Esophagus muscularis mucosa (tissue), 4 donors: ENCODE measurements at regions not wholly inside any gene's neighbourhood (a gene's known extent, or its start where the extent isn't known, plus 50 kb on each side); places are given as distances from the start of the nearest gene placed in this dataset.

Experiments used
- EP300 ChIP-seq: sonication (generic); formaldehyde crosslinking; IDR thresholded peaks from one replicate; pipeline ENCODE4 v1.6.1; 2017; ENCODE audit warnings: antibody characterized with exemption
- POLR2A ChIP-seq: fragments of 450-650 bp; IDR thresholded peaks from one replicate; pipeline ENCODE4 v1.6.1; 2017; ENCODE audit warnings: antibody characterized with exemption, moderate library complexity, mild to moderate bottlenecking, low read depth
- POLR2AphosphoS5 ChIP-seq, 2 donors: sonication (generic); formaldehyde crosslinking; IDR thresholded peaks; one replicate each; pipeline ENCODE4 v1.6.1; 2017; ENCODE audit warnings: antibody characterized with exemption in 2 of 2
- TF ChIP-seq, protein P1 (sequence below), 3 experiments: fragments of 200-600 bp in 2 of 3; fragments of 450-650 bp in 1 of 3; sonication (generic) in 2 of 3; IDR thresholded peaks; one replicate each; pipeline ENCODE4 v1.5.1; 2017 to 2019; ENCODE audit warnings: antibody characterized with exemption in 3 of 3, mild to moderate bottlenecking in 2 of 3, moderate library complexity in 1 of 3

GRCh38 chr2:76558157-76558556 lies 847.4 kb upstream of the GCFC2 start:
- TF ChIP-seq POLR2A: no peak
- TF ChIP-seq, protein P1, sequence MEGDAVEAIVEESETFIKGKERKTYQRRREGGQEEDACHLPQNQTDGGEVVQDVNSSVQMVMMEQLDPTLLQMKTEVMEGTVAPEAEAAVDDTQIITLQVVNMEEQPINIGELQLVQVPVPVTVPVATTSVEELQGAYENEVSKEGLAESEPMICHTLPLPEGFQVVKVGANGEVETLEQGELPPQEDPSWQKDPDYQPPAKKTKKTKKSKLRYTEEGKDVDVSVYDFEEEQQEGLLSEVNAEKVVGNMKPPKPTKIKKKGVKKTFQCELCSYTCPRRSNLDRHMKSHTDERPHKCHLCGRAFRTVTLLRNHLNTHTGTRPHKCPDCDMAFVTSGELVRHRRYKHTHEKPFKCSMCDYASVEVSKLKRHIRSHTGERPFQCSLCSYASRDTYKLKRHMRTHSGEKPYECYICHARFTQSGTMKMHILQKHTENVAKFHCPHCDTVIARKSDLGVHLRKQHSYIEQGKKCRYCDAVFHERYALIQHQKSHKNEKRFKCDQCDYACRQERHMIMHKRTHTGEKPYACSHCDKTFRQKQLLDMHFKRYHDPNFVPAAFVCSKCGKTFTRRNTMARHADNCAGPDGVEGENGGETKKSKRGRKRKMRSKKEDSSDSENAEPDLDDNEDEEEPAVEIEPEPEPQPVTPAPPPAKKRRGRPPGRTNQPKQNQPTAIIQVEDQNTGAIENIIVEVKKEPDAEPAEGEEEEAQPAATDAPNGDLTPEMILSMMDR (IDR thresholded peaks at IDR 0.05): no peak
- TF ChIP-seq EP300: no peak
- no peak for TF ChIP-seq POLR2AphosphoS5 (IDR thresholded peaks at IDR 0.05)
